CD4-positive, alpha-beta T cell (primary cell): ENCODE measurements at regions not wholly inside any gene's neighbourhood (a gene's known extent, or its start where the extent isn't known, plus 50 kb on each side); places are given as distances from the start of the nearest gene placed in this dataset.
"Not testable (repeated sequence)": the region's sequence is repeated elsewhere in the genome, so short reads cannot be mapped to it uniquely, and the experiment has no call there.

Experiments
- ATAC-seq: fragments of 200-7000 bp; cut with Tn5 transposase; one replicate; pipeline ENCODE4 v1.10.0; 2022; ENCODE audit warnings: mild to moderate bottlenecking; ENCODE audit not compliant: poor library complexity
- CTCF ChIA-PET: fragments of 350-600 bp; sonication (Branson Sonifier 250); formaldehyde crosslinking; loops from one replicate; lab custom pipeline; 2021; ENCODE audit warnings: antibody characterized with exemption, inconsistent platforms; lab: Charles Lee
- POLR2A ChIA-PET: fragments of 350-600 bp; sonication (Branson Sonifier 250); formaldehyde crosslinking; loops from one replicate; lab custom pipeline; 2021; ENCODE audit warnings: antibody characterized with exemption, inconsistent platforms; lab: Charles Lee
- DNase-seq, 14 experiments: peaks; one replicate each; pipeline ENCODE4 v3.0.0-alpha.2; 2013 to 2020; ENCODE audit warnings: mixed read lengths in 2 of 14
- H3K27ac ChIP-seq, 2 donors: one replicate each; pipeline versions ENCODE4 v1.5.1 to v1.7.0; 2013; ENCODE audit warnings: low read length in 2 of 2, low read depth in 1 of 2, mild to moderate bottlenecking in 1 of 2
- H3K27me3 ChIP-seq, 2 experiments: 1 replicate in 1 of 2; 2 replicates in 1 of 2; pipeline versions ENCODE4 v1.6.1 to v1.7.0; 2013; ENCODE audit warnings: low read length in 2 of 2, control low read depth in 1 of 2, mild to moderate bottlenecking in 1 of 2, moderate library complexity in 1 of 2; ENCODE audit not compliant: insufficient read depth in 2 of 2, control insufficient read depth in 1 of 2
- H3K36me3 ChIP-seq: one replicate; pipeline ENCODE4 v1.6.1; 2013; ENCODE audit warnings: low read length, control low read depth; ENCODE audit not compliant: insufficient read depth
- H3K4me1 ChIP-seq: one replicate; pipeline ENCODE4 v1.6.1; 2013; ENCODE audit warnings: low read length, control low read depth; ENCODE audit not compliant: insufficient read depth
- H3K4me3 ChIP-seq: one replicate; pipeline ENCODE4 v1.5.1; 2013; ENCODE audit warnings: mild to moderate bottlenecking, low read length, moderate library complexity
- H3K9me3 ChIP-seq, 2 experiments: 1 replicate in 1 of 2; 2 replicates in 1 of 2; pipeline versions ENCODE4 v1.6.1 to v1.7.0; 2013; ENCODE audit warnings: low read length in 2 of 2, mild to moderate bottlenecking in 2 of 2, control low read depth in 1 of 2, moderate library complexity in 1 of 2; ENCODE audit not compliant: control insufficient read depth in 1 of 2, insufficient read depth in 1 of 2
- H3K27ac Mint-ChIP-seq: one replicate; pipeline ENCODE4 v1.8.0; 2020; ENCODE audit warnings: mixed read lengths
- H3K27me3 Mint-ChIP-seq: one replicate; pipeline ENCODE4 v1.8.0; 2021; ENCODE audit warnings: mixed read lengths
- H3K36me3 Mint-ChIP-seq: one replicate; pipeline ENCODE4 v1.8.0; 2021; ENCODE audit warnings: low read depth, mixed read lengths
- H3K4me1 Mint-ChIP-seq: one replicate; pipeline ENCODE4 v1.8.0; 2021; ENCODE audit warnings: low read depth, mixed read lengths
- H3K4me3 Mint-ChIP-seq: one replicate; pipeline ENCODE4 v1.8.0; 2020; ENCODE audit warnings: mild to moderate bottlenecking, mixed read lengths
- H3K9me3 Mint-ChIP-seq: one replicate; pipeline ENCODE4 v1.8.0; 2020; ENCODE audit warnings: mixed read lengths
- CTCF ChIP-seq: fragments of 200-600 bp; IDR thresholded peaks from one replicate; pipeline ENCODE4 v1.8.0; 2022; ENCODE audit warnings: antibody characterized with exemption, mild to moderate bottlenecking
- intact Hi-C, 2 experiments: fragments of 100-400 bp; cut with DNase I in 1 of 2; cut with micrococcal nuclease in 1 of 2; formaldehyde crosslinking; loops; one replicate each; pipeline versions ENCODE4 v1.15.1 to v1.9.0; 2023 to 2025; cut with DNase I, micrococcal nuclease

GRCh38 chr15:98292442-98293240 is 332.1 kb downstream of the ARRDC4 start:
- Mint-ChIP-seq H3K9me3 (no peaks in the 10 kb centered on the region), H3K36me3 (no peaks in the 10 kb centered on the region), H3K27ac (no peak overlapping the region), H3K4me3 (no peak overlapping the region), H3K4me1 (no peaks in the 10 kb centered on the region), H3K27me3 (peaks cover 52% of the 10 kb centered on the region)
- intact Hi-C loops = loop anchor here in 1 of 2 experiments (10.0 kb wide), 1 partner anchor 388 kb away; no protein-coding TSS in a partner anchor
- H3K9me3 ChIP-seq = peaks cover 0 to 7% of the 10 kb centered on the region in 2 experiments
- ChIA-PET POLR2A (no interaction called here), CTCF (no interaction called here)
- H3K4me1 ChIP-seq = peaks cover 5% of the 10 kb centered on the region
- H3K27me3 ChIP-seq = peaks cover 10 to 15% of the 10 kb centered on the region in 2 experiments
- DNase-seq (peak in 2 of 14 experiments; percentile 9 to 15), ATAC-seq (no peak)
- no peaks in the 10 kb centered on the region for H3K36me3 ChIP-seq
- no peak overlapping the region for H3K4me3 ChIP-seq
- no peak for TF ChIP-seq CTCF
- no peak overlapping the region for H3K27ac ChIP-seq

GRCh38 chr15:98294126-98294525 is 333.6 kb downstream of the ARRDC4 start:
- ChIA-PET CTCF (no interaction called here), POLR2A (no interaction called here)
- intact Hi-C loops = loop anchor here in 1 of 2 experiments (10.0 kb wide), 1 partner anchor 389 kb away; no protein-coding TSS in a partner anchor
- ATAC-seq (no peak), DNase-seq (no peak)
- no peaks in the 10 kb centered on the region for H3K4me1 Mint-ChIP-seq
- H3K36me3 ChIP-seq = no peaks in the 10 kb centered on the region
- H3K4me1 ChIP-seq = peaks cover 5% of the 10 kb centered on the region
- H3K36me3 Mint-ChIP-seq = no peaks in the 10 kb centered on the region
- H3K9me3 ChIP-seq = peaks cover 0 to 4% of the 10 kb centered on the region in 2 experiments
- no peak overlapping the region for H3K27ac Mint-ChIP-seq
- H3K27me3 ChIP-seq = peaks cover 10 to 15% of the 10 kb centered on the region in 2 experiments
- no peak overlapping the region for H3K4me3 ChIP-seq
- TF ChIP-seq CTCF = no peak
- no peak overlapping the region for H3K4me3 Mint-ChIP-seq
- H3K27ac ChIP-seq = no peak overlapping the region
- H3K27me3 Mint-ChIP-seq = peaks cover 59% of the 10 kb centered on the region
- no peaks in the 10 kb centered on the region for H3K9me3 Mint-ChIP-seq

- H3K4me1 ChIP-seq, H3K36me3 ChIP-seq: not testable (repeated sequence)
These were observed 334.7 kb downstream of the ARRDC4 start for GRCh38 chr15:98295101-98295759.

More at GRCh38 chr15:98295101-98295759, 334.7 kb downstream of the ARRDC4 start:
- H3K4me3 ChIP-seq, CTCF ChIA-PET, DNase-seq, H3K36me3 Mint-ChIP-seq, H3K4me1 Mint-ChIP-seq, H3K9me3 ChIP-seq, H3K27ac Mint-ChIP-seq, POLR2A ChIA-PET, ATAC-seq, H3K4me3 Mint-ChIP-seq, H3K9me3 Mint-ChIP-seq, H3K27ac ChIP-seq: not testable (repeated sequence)
- peaks cover 49% of the 10 kb centered on the region for H3K27me3 Mint-ChIP-seq
- peaks cover 10 to 15% of the 10 kb centered on the region in 2 experiments for H3K27me3 ChIP-seq
- intact Hi-C loops = loop anchor here in 1 of 2 experiments (10.0 kb wide), 1 partner anchor 390 kb away; no protein-coding TSS in a partner anchor
